Ishikawa (cell line): ENCODE measurements at regions not wholly inside any gene's neighbourhood (a gene's known extent, or its start where the extent isn't known, plus 50 kb on each side); places are given as distances from the start of the nearest gene placed in this dataset.

Experiments
- CEBPB ChIP-seq: IDR thresholded peaks from 2 replicates; pipeline ENCODE4 v1.6.1; 2012
- EGR1 ChIP-seq: IDR thresholded peaks from 2 replicates; pipeline ENCODE4 v1.6.1; 2012
- EP300 ChIP-seq: IDR thresholded peaks from 2 replicates; pipeline ENCODE4 v1.6.1; 2012; ENCODE audit warnings: borderline replicate concordance
- FOXM1 ChIP-seq: IDR thresholded peaks from 2 replicates; pipeline ENCODE4 v1.6.1; 2012; ENCODE audit warnings: low read depth, borderline replicate concordance
- MAX ChIP-seq: IDR thresholded peaks from 2 replicates; pipeline ENCODE4 v1.6.1; 2012
- RAD21 ChIP-seq: IDR thresholded peaks from 2 replicates; pipeline ENCODE4 v1.6.1; 2012; ENCODE audit warnings: low read depth
- REST ChIP-seq: IDR thresholded peaks from 2 replicates; pipeline ENCODE4 v1.6.1; 2012; ENCODE audit warnings: low read depth, mild to moderate bottlenecking
- TAF1 ChIP-seq: IDR thresholded peaks from 2 replicates; pipeline ENCODE4 v1.6.1; 2012; ENCODE audit warnings: low read depth, mild to moderate bottlenecking
- TCF12 ChIP-seq: IDR thresholded peaks from 2 replicates; pipeline ENCODE4 v1.6.1; 2012; ENCODE audit warnings: low read depth

GRCh38 chr6:166004471-166004870, 163.2 kb downstream of the TBXT start:
- no peak for TF ChIP-seq RAD21
- no peak for TF ChIP-seq EP300
- TF ChIP-seq TCF12, result no peak
- TF ChIP-seq TAF1, result no peak
- no peak for TF ChIP-seq EGR1
- TF ChIP-seq CEBPB, result no peak
- TF ChIP-seq REST, result no peak
- TF ChIP-seq MAX, result no peak
- no peak for TF ChIP-seq FOXM1
